ENCODE measurements at regions not wholly inside any gene's neighbourhood (a gene's known extent, or its start where the extent isn't known, plus 50 kb on each side); places are given as distances from the start of the nearest gene placed in this dataset. TPM values are rescaled to one million over a fixed set of nuclear protein-coding genes. Genes with fewer than 3 reads are reported as not detected.

DNA sequence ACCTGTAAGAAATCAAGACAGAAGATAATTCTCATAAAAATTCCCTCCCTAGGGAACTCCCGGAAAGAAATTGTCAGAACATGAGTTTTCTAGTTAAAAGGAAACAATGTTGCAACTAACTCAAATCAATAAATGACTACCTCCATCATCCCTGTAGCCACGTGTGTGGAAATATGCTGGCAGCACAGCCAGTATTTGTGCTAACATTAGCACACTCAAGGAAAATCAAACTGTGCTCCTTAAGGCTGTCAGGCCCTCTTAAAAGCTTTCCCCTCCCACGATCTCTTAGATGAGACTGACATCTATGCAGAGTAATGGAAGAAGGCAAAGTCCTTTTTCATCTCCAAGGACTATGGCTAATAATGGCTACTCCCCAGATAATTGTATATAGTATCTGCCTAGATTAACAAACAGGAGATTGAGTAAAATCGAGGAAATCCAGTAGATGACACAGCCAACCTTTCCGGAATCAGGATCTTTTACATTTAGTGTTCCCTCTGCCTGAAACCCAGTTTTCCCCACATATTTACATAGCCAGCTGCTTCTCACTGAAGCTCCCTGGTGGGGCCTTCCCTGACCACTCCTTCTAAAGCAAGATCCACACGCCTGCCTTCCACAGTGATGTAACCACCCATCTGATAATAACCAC, 50.9 kb upstream of the NR5A2 start:
- H4K20me1 ChIP-seq (ENCODE audit: low read depth) = no peaks in the 10 kb centered on the region
- H3K4me3 ChIP-seq = no peak overlapping the region
- no peak overlapping the region for H3K9ac ChIP-seq
- H3K9me3 ChIP-seq (ENCODE audit: low read depth) = no peaks in the 10 kb centered on the region
- no peaks in the 10 kb centered on the region for H3K9me3 Mint-ChIP-seq
- H3K4me1 ChIP-seq = peaks cover 28% of the 10 kb centered on the region
- TF ChIP-seq EZH2phosphoT487 (IDR thresholded peaks at IDR 0.05) (no peak), EZH2 (IDR thresholded peaks at IDR 0.05) (no peak)
- TF ChIP-seq, protein P1, sequence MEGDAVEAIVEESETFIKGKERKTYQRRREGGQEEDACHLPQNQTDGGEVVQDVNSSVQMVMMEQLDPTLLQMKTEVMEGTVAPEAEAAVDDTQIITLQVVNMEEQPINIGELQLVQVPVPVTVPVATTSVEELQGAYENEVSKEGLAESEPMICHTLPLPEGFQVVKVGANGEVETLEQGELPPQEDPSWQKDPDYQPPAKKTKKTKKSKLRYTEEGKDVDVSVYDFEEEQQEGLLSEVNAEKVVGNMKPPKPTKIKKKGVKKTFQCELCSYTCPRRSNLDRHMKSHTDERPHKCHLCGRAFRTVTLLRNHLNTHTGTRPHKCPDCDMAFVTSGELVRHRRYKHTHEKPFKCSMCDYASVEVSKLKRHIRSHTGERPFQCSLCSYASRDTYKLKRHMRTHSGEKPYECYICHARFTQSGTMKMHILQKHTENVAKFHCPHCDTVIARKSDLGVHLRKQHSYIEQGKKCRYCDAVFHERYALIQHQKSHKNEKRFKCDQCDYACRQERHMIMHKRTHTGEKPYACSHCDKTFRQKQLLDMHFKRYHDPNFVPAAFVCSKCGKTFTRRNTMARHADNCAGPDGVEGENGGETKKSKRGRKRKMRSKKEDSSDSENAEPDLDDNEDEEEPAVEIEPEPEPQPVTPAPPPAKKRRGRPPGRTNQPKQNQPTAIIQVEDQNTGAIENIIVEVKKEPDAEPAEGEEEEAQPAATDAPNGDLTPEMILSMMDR (IDR thresholded peaks at IDR 0.05) = no peak
- H3K79me2 ChIP-seq (ENCODE audit: low read depth) = no peaks in the 10 kb centered on the region
- H3K36me3 Mint-ChIP-seq = no peaks in the 10 kb centered on the region
- H3K27ac Mint-ChIP-seq = no peak overlapping the region
- peaks cover 20% of the 10 kb centered on the region for H3K4me1 Mint-ChIP-seq
- no peak overlapping the region for H3K4me3 Mint-ChIP-seq
- H3K27ac ChIP-seq = no peak overlapping the region
- no peaks in the 10 kb centered on the region for H3F3A ChIP-seq (ENCODE audit: low read depth)
- peaks cover 2% of the 10 kb centered on the region for H3K27me3 Mint-ChIP-seq (ENCODE audit: insufficient read depth, low read depth)
- H3K27me3 ChIP-seq = no peaks in the 10 kb centered on the region
- H3K4me2 ChIP-seq = no peak overlapping the region
- H3K36me3 ChIP-seq = no peaks in the 10 kb centered on the region
- H2AFZ ChIP-seq (replicated peaks) = peak overlapping the region; percentile 23
- peak; percentile 6 for DNase-seq (ENCODE audit: low spot score)

MicroRNAs in the stretch of these regions (microRNA counts, 767-probe panel; counts per million panel counts)
- microRNA hsa-miR-181a-5p = 460 counts per million, percentile 90 among the panel's probes with 10 or more counts
- microRNA hsa-miR-181b-5p+hsa-miR-181d = 460 counts per million, percentile 90 among the panel's probes with 10 or more counts

Small RNA genes lying in the stretch of these regions (microRNA-seq; reads per million reads assigned to microRNA genes)
- gene MIR181A1 (5.4 reads per million, percentile 27 among the genes with 10 or more reads in this experiment), gene MIR181B1 (0.54 reads per million)

Small RNA genes lying in the stretch of these regions (small RNA-seq; reads per million reads assigned to genes)
- gene MIR181A1 = 0.16 reads per million
- 0.11 reads per million for gene MIR181B1
- not detected for gene RNU6-778P

Measured in neural progenitor cell (in vitro differentiated cells).